ENCODE measurements at regions not wholly inside any gene's neighbourhood (a gene's known extent, or its start where the extent isn't known, plus 50 kb on each side); places are given as distances from the start of the nearest gene placed in this dataset.
A peak's percentile ranks its signal among the peaks of the same experiment; 100 is the strongest.

GRCh38 chr4:45302828-45303227, 576.5 kb upstream of the GNPDA2 start:
- DNase-seq, result no peak
- no peak overlapping the region for H3K27ac ChIP-seq
- no peaks in the 10 kb centered on the region for H3K4me1 ChIP-seq
- no peaks in the 10 kb centered on the region for H3K27me3 ChIP-seq
- H3K4me3 ChIP-seq, result no peak overlapping the region
- no peaks in the 10 kb centered on the region for H3K9me3 ChIP-seq
- TF ChIP-seq POLR2A (IDR thresholded peaks at IDR 0.05), result no peak
- TF ChIP-seq, protein P1, sequence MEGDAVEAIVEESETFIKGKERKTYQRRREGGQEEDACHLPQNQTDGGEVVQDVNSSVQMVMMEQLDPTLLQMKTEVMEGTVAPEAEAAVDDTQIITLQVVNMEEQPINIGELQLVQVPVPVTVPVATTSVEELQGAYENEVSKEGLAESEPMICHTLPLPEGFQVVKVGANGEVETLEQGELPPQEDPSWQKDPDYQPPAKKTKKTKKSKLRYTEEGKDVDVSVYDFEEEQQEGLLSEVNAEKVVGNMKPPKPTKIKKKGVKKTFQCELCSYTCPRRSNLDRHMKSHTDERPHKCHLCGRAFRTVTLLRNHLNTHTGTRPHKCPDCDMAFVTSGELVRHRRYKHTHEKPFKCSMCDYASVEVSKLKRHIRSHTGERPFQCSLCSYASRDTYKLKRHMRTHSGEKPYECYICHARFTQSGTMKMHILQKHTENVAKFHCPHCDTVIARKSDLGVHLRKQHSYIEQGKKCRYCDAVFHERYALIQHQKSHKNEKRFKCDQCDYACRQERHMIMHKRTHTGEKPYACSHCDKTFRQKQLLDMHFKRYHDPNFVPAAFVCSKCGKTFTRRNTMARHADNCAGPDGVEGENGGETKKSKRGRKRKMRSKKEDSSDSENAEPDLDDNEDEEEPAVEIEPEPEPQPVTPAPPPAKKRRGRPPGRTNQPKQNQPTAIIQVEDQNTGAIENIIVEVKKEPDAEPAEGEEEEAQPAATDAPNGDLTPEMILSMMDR (IDR thresholded peaks at IDR 0.05), result no peak
- H3K36me3 ChIP-seq, result no peaks in the 10 kb centered on the region

DNA sequence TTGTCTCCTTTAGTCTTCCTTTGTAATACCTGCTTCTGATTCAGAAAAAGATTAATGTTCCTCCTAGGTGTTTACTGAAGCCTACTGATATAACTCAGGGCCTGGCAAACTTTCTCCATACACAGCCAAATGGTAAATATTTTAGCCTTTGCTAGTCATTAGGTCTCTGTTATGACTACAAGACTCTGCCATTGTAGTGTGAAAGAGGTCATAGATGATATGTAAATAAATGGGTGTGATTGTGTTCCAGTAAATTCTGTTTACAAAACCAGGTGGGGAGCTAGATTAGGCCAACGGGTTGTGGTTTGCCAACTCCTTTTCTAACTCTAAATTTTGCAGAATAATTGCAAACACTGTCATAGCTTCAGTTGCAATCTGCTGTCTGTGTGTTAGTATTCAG, 568.1 kb upstream of the GNPDA2 start:
- Histone ChIP-seq H3K36me3 (no peaks in the 10 kb centered on the region), H3K27ac (no peak overlapping the region), H3K27me3 (no peaks in the 10 kb centered on the region), H3K4me3 (no peak overlapping the region), H3K9me3 (no peaks in the 10 kb centered on the region), H3K4me1 (no peaks in the 10 kb centered on the region)
- TF ChIP-seq, protein P1 (IDR thresholded peaks at IDR 0.05), result no peak
- TF ChIP-seq POLR2A (IDR thresholded peaks at IDR 0.05), result no peak
- DNase-seq, result no peak

DNA sequence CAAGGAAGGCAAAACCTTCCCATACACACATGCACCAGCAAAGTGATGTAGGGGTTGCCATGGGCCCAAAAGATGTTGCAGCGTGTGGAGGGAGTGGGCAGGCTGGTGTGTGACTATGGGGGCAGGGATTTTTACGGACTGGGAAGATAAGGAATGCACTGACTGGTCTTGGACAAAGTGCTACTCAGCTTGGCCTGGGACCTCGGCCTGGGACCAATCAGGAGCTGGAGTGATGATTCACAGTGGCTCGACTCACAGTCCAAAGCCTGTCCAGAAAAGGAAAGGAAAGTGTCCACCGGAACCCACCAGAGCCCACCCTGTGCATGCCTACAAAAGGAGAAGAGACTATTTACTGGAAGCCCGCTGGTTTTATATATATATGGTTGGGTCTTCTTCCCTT, 567.0 kb upstream of the GNPDA2 start:
- Histone ChIP-seq H3K9me3 (no peaks in the 10 kb centered on the region), H3K36me3 (no peaks in the 10 kb centered on the region), H3K4me3 (no peak overlapping the region), H3K27me3 (no peaks in the 10 kb centered on the region), H3K4me1 (no peaks in the 10 kb centered on the region), H3K27ac (no peak overlapping the region)
- no peak for DNase-seq
- no peak for TF ChIP-seq POLR2A (IDR thresholded peaks at IDR 0.05)
- TF ChIP-seq, protein P1 (IDR thresholded peaks at IDR 0.05), result no peak

GRCh38 chr4:45292844-45293243, 566.5 kb upstream of the GNPDA2 start:
- no peaks in the 10 kb centered on the region for H3K27me3 ChIP-seq
- no peak for TF ChIP-seq POLR2A (IDR thresholded peaks at IDR 0.05)
- TF ChIP-seq, protein P1 (IDR thresholded peaks at IDR 0.05), result no peak

GRCh38 chr4:45284400-45285085, 558.2 kb upstream of the GNPDA2 start:
- H3K4me1 ChIP-seq, result no peaks in the 10 kb centered on the region
- no peaks in the 10 kb centered on the region for H3K36me3 ChIP-seq
- H3K9me3 ChIP-seq, result no peaks in the 10 kb centered on the region
- TF ChIP-seq, protein P1 (IDR thresholded peaks at IDR 0.05), result no peak
- peak in 1 of 3 donors; percentile 27 for DNase-seq
- H3K4me3 ChIP-seq, result no peak overlapping the region
- H3K27me3 ChIP-seq, result no peaks in the 10 kb centered on the region
- H3K27ac ChIP-seq, result no peak overlapping the region

More at GRCh38 chr4:45292844-45293243, 566.5 kb upstream of the GNPDA2 start:
- H3K27ac ChIP-seq, result no peak overlapping the region
- H3K4me1 ChIP-seq, result no peaks in the 10 kb centered on the region
- H3K36me3 ChIP-seq, result no peaks in the 10 kb centered on the region
- DNase-seq, result no peak
- no peak overlapping the region for H3K4me3 ChIP-seq
- no peaks in the 10 kb centered on the region for H3K9me3 ChIP-seq

- no peak overlapping the region for H3K27ac ChIP-seq
- H3K36me3 ChIP-seq, result no peaks in the 10 kb centered on the region
- TF ChIP-seq POLR2A (IDR thresholded peaks at IDR 0.05), result no peak
- TF ChIP-seq, protein P1 (IDR thresholded peaks at IDR 0.05), result no peak
- H3K4me3 ChIP-seq, result no peak overlapping the region
- no peaks in the 10 kb centered on the region for H3K4me1 ChIP-seq
- H3K27me3 ChIP-seq, result no peaks in the 10 kb centered on the region
- peak in 1 of 3 donors; percentile 37 for DNase-seq
- no peaks in the 10 kb centered on the region for H3K9me3 ChIP-seq
Observed at GRCh38 chr4:45283352-45283751, 557.0 kb upstream of the GNPDA2 start.

Measured in Peyer's patch (tissue), 4 donors.